ENCODE measurements at regions not wholly inside any gene's neighbourhood (a gene's known extent, or its start where the extent isn't known, plus 50 kb on each side); places are given as distances from the start of the nearest gene placed in this dataset.

DNA sequence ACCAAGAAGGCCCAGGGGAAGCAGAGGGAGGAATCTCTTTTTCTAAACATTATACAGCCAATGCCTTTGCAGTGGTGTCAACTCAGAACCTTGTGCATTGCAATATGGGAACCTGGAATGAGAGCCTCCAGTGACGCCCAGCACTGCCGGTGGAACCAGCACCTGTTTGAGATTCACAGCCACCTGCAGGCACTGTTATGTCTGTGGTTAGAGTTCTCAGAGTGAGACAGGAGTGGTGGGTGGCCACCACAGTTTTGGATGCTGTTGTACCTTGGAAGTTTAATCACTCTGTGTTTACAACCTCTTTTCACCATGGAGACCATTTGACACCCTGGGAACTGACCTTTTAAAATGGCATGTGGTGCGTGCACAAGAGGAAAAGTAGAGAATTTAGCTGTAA is 185.3 kb upstream of the KCNG1 start:
- no peaks in the 10 kb centered on the region for H3K4me1 ChIP-seq

DNA sequence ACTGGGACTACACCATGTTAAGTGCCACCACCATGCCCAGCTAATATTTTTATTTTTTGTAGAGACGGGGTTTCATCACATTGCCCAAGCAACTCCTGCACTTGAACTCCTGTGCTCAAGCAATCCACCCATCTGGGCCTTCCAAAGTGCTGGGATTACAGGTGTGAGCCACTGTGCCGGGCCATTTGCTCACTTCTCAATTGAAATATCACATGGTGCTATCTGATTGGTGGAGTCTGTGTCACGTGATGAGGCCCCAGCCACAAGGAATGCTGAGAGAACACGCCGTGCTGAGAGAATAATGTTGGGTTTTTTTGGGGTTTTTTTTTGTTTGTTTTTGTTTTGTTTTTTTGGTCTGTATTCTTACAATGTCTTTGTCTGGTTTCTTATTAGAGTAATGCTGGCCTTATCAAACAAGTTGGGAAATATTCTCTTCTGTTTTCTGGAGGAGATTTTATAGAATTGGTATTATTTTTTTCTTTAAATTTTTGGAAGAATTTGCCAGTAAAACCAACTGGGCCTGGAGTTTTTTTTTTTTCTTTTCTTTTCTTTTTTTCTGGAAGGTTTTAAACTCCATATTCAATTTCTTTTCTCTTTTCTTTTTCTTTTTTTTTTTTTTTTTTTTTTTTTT is 183.2 kb upstream of the KCNG1 start:
- TF ChIP-seq, protein P1, sequence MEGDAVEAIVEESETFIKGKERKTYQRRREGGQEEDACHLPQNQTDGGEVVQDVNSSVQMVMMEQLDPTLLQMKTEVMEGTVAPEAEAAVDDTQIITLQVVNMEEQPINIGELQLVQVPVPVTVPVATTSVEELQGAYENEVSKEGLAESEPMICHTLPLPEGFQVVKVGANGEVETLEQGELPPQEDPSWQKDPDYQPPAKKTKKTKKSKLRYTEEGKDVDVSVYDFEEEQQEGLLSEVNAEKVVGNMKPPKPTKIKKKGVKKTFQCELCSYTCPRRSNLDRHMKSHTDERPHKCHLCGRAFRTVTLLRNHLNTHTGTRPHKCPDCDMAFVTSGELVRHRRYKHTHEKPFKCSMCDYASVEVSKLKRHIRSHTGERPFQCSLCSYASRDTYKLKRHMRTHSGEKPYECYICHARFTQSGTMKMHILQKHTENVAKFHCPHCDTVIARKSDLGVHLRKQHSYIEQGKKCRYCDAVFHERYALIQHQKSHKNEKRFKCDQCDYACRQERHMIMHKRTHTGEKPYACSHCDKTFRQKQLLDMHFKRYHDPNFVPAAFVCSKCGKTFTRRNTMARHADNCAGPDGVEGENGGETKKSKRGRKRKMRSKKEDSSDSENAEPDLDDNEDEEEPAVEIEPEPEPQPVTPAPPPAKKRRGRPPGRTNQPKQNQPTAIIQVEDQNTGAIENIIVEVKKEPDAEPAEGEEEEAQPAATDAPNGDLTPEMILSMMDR (IDR thresholded peaks at IDR 0.05), result no peak
- Histone ChIP-seq H3K79me2 (no peaks in the 10 kb centered on the region), H3K36me3 (ENCODE audit: control insufficient read depth, insufficient read depth, low read length) (no peaks in the 10 kb centered on the region), H3K9ac (no peak overlapping the region), H3K9me3 (ENCODE audit: control insufficient read depth, low read length) (no peaks in the 10 kb centered on the region), H3K4me1 (no peaks in the 10 kb centered on the region), H2AFZ (no peak overlapping the region), H3K4me3 (ENCODE audit: low read depth, low read length) (no peak overlapping the region), H3K27ac (no peak overlapping the region), H3K4me2 (ENCODE audit: low read length) (no peak overlapping the region), H3K27me3 (ENCODE audit: control insufficient read depth, insufficient read depth, low read length) (no peaks in the 10 kb centered on the region)

More for the DNA sequence above, 185.3 kb upstream of the KCNG1 start:
- Histone ChIP-seq H3K27ac (no peak overlapping the region), H3K4me3 (ENCODE audit: low read depth, low read length) (no peak overlapping the region), H3K27me3 (ENCODE audit: control insufficient read depth, insufficient read depth, low read length) (no peaks in the 10 kb centered on the region), H2AFZ (no peak overlapping the region), H3K79me2 (no peaks in the 10 kb centered on the region), H3K36me3 (ENCODE audit: control insufficient read depth, insufficient read depth, low read length) (no peaks in the 10 kb centered on the region), H3K4me2 (ENCODE audit: low read length) (no peak overlapping the region), H3K9me3 (ENCODE audit: control insufficient read depth, low read length) (no peaks in the 10 kb centered on the region), H3K9ac (no peak overlapping the region)
- TF ChIP-seq, protein P1 (IDR thresholded peaks at IDR 0.05), result no peak

DNA sequence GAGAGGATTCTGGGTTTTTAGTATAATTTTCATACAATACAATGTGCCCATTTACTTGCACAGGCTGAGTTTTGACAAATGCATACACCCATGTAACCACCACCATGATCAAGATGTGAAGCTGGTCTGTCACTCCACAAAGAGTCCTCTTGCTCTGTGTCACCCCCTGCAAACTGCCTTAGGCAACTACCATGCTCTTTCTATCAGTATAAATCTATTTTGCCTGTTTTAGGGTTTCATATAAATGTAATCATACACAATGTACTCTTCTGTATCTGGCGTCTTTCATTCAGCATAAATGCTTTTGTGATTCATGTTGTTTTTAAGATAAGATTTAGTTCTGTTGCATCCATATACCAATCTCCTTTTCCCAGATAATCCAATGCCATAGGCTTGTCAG is 181.9 kb upstream of the KCNG1 start:
- no peaks in the 10 kb centered on the region for H3K36me3 ChIP-seq (ENCODE audit: control insufficient read depth, insufficient read depth, low read length)
- no peaks in the 10 kb centered on the region for H3K79me2 ChIP-seq
- TF ChIP-seq, protein P1 (IDR thresholded peaks at IDR 0.05), result no peak
- no peaks in the 10 kb centered on the region for H3K27me3 ChIP-seq (ENCODE audit: control insufficient read depth, insufficient read depth, low read length)
- no peak overlapping the region for H2AFZ ChIP-seq
- no peak overlapping the region for H3K9ac ChIP-seq
- H3K4me1 ChIP-seq, result no peaks in the 10 kb centered on the region
- H3K4me3 ChIP-seq (ENCODE audit: low read depth, low read length), result no peak overlapping the region
- H3K4me2 ChIP-seq (ENCODE audit: low read length), result no peak overlapping the region
- no peak overlapping the region for H3K27ac ChIP-seq
- no peaks in the 10 kb centered on the region for H3K9me3 ChIP-seq (ENCODE audit: control insufficient read depth, low read length)

DNA sequence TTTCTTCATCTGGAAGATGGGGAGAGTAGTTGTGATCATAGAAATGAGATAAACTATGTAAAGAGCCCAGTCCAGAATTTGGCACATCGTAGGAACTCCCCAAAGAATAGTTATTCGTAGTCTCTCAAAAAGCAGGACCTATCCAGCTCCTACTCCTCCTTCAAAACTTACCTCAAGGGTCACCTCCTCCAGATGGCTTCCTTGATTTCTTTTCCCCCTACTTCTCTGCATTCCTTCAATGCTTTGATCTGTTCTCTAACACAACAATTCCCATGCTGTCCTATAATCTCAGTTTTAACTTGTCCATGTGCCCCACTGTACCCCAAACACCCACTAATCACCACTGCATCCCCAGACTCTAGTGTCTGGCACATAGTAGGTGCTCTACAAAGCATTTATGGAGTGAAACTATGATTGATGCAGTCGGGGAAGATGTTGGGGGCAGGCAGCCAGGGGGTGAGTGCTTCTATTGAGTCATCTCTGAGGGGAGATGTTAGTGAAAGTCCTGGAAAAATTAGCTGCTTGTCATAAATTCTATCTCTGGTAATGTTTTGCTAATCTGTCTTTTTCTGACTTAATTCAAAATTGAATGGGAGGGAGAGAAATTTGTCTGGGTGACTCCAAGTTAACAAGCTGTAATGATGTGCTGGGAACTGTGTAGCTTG is 181.3 kb upstream of the KCNG1 start:
- no peaks in the 10 kb centered on the region for H3K4me1 ChIP-seq
- no peaks in the 10 kb centered on the region for H3K9me3 ChIP-seq (ENCODE audit: control insufficient read depth, low read length)
- H3K27me3 ChIP-seq (ENCODE audit: control insufficient read depth, insufficient read depth, low read length), result no peaks in the 10 kb centered on the region
- no peaks in the 10 kb centered on the region for H3K36me3 ChIP-seq (ENCODE audit: control insufficient read depth, insufficient read depth, low read length)
- no peak overlapping the region for H3K4me2 ChIP-seq (ENCODE audit: low read length)
- TF ChIP-seq, protein P1 (IDR thresholded peaks at IDR 0.05), result no peak
- no peak overlapping the region for H3K4me3 ChIP-seq (ENCODE audit: low read depth, low read length)
- H2AFZ ChIP-seq, result no peak overlapping the region
- no peaks in the 10 kb centered on the region for H3K79me2 ChIP-seq
- no peak overlapping the region for H3K27ac ChIP-seq
- H3K9ac ChIP-seq, result no peak overlapping the region

DNA sequence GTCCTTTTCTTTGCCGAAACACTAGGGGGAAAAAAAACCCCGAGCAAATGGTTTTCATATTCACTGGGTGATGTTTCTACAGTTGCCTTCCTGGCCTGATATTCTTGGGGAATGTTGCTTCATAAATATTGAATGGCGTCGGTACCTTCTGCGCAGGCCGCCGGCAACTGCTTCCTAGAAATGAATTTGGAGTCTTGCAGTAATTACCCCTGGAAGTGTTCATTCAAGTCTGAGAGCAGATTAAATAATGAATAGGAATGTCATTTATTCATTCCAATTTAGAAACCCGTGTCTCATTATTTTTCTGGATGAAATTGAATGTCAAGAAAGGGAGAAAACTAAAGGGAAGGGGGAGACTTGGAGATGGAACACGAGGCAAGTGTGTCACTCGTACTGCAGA is 179.4 kb upstream of the KCNG1 start:
- H3K4me2 ChIP-seq (ENCODE audit: low read length), result no peak overlapping the region
- no peak overlapping the region for H3K4me3 ChIP-seq (ENCODE audit: low read depth, low read length)
- no peak overlapping the region for H3K27ac ChIP-seq
- no peaks in the 10 kb centered on the region for H3K79me2 ChIP-seq
- no peaks in the 10 kb centered on the region for H3K36me3 ChIP-seq (ENCODE audit: control insufficient read depth, insufficient read depth, low read length)
- no peaks in the 10 kb centered on the region for H3K9me3 ChIP-seq (ENCODE audit: control insufficient read depth, low read length)
- no peak overlapping the region for H3K9ac ChIP-seq
- TF ChIP-seq, protein P1 (IDR thresholded peaks at IDR 0.05), result no peak
- no peaks in the 10 kb centered on the region for H3K4me1 ChIP-seq
- H3K27me3 ChIP-seq (ENCODE audit: control insufficient read depth, insufficient read depth, low read length), result no peaks in the 10 kb centered on the region
- no peak overlapping the region for H2AFZ ChIP-seq

Data from parathyroid adenoma (tissue), 2 donors.